CD4-positive, alpha-beta T cell treated with Interleukin-17A for 4 hours (primary cell): ENCODE measurements at regions not wholly inside any gene's neighbourhood (a gene's known extent, or its start where the extent isn't known, plus 50 kb on each side); places are given as distances from the start of the nearest gene placed in this dataset.

Source experiments
- DNase-seq: peaks from one replicate; pipeline ENCODE4 v3.0.0-alpha.2; 2020; ENCODE audit warnings: mixed read lengths

DNA sequence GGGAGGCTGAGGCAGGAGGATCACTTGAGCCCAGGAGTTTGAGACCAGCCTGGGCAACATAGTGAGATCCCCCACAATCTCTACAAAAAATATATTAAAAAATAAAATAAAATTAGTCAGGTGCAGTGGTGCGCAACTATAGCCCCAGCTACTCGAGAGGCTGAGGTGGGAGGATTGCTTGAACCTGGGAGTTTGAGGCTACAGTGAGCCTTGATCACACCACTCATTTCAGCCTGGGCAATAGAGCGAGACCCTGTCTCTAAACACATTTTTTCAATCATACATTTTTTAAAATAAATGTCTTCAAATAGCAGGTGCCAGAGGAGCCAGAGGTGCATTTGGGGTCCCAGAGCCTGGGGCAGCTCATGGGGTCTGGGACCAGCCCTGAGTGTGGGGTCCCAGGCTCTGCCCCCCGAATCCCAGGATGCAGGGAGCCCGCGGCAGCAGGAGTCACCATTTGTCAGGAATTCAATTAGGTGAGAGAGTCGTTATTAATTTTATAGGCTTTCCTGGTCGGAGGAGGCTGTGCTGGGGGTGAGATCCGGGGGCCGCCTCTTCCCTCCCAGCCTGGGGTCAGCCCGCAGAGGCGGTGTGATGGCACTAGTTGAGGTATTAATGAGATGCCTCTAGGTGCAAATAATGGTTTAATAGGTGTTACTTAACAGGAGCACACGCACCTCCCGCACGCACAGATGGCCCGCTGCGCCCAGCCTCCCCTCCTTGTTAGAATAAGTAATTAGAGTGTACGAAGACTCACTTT lies 78.3 kb downstream of the MICALL2 start:
- no peak for DNase-seq

DNA sequence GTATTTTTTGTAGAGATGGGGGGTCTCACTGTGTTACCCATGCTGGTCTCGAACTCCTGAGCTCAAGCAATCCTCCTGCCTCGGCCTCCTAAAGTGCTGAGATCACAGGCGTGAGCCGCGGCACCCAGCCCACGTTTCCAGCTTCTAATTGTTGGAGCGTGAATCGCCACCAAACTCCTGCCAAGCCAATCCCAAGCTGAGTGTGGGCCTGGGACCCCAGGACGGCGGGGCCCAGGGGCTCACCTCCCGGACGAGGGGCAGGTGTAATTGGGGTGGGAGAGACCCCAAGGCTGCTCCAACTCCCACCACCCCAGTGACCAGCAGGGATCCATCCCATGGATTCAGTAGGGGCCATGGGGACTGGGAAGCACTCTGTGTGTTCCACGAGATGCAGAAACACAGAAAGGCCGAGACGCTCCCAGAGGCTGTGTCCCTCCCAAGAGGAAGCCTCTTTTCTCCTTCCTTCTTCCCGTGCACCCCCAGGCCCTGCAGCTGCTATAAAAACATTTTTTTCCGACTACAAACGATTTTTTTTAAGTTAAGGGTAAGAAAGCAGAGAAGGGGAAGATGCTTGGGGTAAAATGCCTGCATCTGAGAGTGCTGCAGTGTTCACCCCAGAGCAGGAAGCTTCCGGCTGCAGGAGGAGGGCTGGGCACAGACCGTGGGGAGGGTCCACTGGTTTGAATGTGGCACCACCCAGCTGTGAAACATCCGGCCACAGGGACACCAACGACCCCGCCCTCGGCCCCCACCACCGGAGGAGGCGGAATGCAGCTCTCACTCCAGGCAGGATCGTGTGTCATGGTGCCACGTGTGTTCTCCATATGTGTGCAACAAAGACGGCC lies 76.5 kb downstream of the MICALL2 start:
- no peak for DNase-seq

DNA sequence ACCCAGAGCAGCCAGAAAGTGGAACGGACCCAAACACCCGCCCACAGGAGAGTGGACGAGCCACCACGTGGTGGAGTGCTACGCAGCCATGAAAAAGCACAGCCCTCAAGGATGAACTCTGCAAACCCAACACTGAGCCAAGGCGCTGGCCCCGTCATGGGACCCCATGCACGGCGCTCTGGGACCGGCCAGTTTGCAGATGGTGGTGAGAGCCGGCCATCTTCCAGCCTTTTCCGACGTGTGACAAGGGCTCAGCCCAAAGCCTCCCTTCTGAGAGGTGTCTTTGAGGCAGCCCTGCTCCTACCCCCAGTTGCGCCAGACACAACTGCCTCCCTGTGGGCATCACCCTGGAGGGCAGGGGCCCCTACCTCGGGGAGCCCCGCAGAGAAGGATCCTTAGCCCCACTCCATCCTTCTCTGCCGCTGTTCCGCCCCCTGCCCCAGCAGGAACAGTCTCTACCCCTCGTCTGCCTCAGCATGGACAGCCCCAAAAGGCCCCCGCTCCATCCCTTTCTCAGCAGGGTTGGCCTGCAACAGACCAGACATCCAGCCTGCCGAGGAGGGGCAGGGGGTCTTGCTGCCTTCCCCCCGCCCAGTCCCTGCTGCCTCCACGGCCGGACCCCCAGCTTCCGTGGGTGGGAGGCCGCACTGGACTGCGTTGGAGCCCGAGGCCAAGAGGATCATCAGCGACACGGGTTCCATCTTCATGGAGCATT lies 75.7 kb downstream of the MICALL2 start:
- DNase-seq, result no peak

DNA sequence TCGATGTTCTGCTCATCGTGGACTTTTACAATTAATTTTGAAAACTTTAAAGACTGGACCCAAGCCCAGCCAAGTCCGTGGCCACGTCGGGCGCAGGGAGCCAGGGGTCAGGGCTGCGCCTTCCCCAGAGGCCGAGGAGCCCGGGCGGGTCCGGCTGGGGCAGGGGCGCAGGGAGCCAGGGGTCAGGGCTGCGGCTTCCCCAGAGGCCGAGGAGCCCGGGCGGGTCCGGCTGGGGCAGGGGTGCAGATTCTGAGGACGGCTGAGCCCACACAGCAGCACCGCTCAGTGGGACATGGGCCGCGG lies 75.2 kb downstream of the MICALL2 start:
- DNase-seq, result no peak
